ENCODE measurements at regions not wholly inside any gene's neighbourhood (a gene's known extent, or its start where the extent isn't known, plus 50 kb on each side); places are given as distances from the start of the nearest gene placed in this dataset.

- POLR2A ChIA-PET (ENCODE audit: unreplicated experiment) = no interaction called here
These were observed 123.5 kb upstream of the EGR2 start for GRCh38 chr10:62939698-62940097.

More at GRCh38 chr10:62939698-62940097, 123.5 kb upstream of the EGR2 start:
- H2BK5ac ChIP-seq (ENCODE audit: low read depth, low read length, poor library complexity, severe bottlenecking) = no peak overlapping the region
- H3K4me1 ChIP-seq (ENCODE audit: control insufficient read depth, insufficient read depth, low read length) = no peaks in the 10 kb centered on the region
- no peak overlapping the region for H4K5ac ChIP-seq (ENCODE audit: low read depth, low read length)
- H2AK9ac ChIP-seq (replicated peaks; ENCODE audit: low read depth, low read length, poor library complexity) = no peak overlapping the region
- intact Hi-C loops (cut with micrococcal nuclease) (no loop called here), in situ Hi-C loops (cut with MboI; ENCODE audit: low sequenced_read_pairs) (no loop called here), dilution Hi-C loops (cut with HindIII; ENCODE audit: low sequenced_read_pairs, unreplicated experiment) (no loop called here)
- H2AK5ac ChIP-seq (ENCODE audit: low read depth, low read length) = no peak overlapping the region
- no peak overlapping the region for H3K23ac ChIP-seq (ENCODE audit: low read depth, low read length)
- H4K8ac ChIP-seq (ENCODE audit: low read depth in 2 of 2, low read length in 2 of 2) = no peak overlapping the region
- CTCF ChIA-PET = no interaction called here
- H2AFZ ChIP-seq (replicated peaks; ENCODE audit: low read length, poor library complexity) = no peak overlapping the region
- ATAC-seq (ENCODE audit: low read depth) (no peak), DNase-seq (no peak)
- H4K91ac ChIP-seq (ENCODE audit: insufficient read depth, low read depth, low read length) = no peak overlapping the region
- no peak overlapping the region for H2BK20ac ChIP-seq (ENCODE audit: low read depth, low read length)
- H3K18ac ChIP-seq (ENCODE audit: low read depth, low read length) = no peak overlapping the region
- no peaks in the 10 kb centered on the region for H3K36me3 ChIP-seq (ENCODE audit: control insufficient read depth, insufficient read depth, low read length)
- no peak overlapping the region for H3K56ac ChIP-seq (ENCODE audit: extremely low read depth, insufficient read depth, low read length)
- H2BK120ac ChIP-seq (ENCODE audit: low read depth, low read length) = no peak overlapping the region
- no peak overlapping the region for H3K9ac ChIP-seq (ENCODE audit: low read depth, low read length)
- no peak for TF ChIP-seq MAZ (IDR thresholded peaks at IDR 0.05; ENCODE audit: borderline replicate concordance, low read depth, low read length)
- TF ChIP-seq MAFK (IDR thresholded peaks at IDR 0.05; ENCODE audit: low read depth, low read length) = no peak
- TF ChIP-seq BHLHE40 (IDR thresholded peaks at IDR 0.05; ENCODE audit: low read depth, low read length) = no peak
- TF ChIP-seq CEBPB (IDR thresholded peaks at IDR 0.05; ENCODE audit: low read depth, low read length) = no peak
- no peak for TF ChIP-seq ELK1 (IDR thresholded peaks at IDR 0.05; ENCODE audit: borderline replicate concordance, low read depth, low read length)
- no peak for TF ChIP-seq MXI1 (IDR thresholded peaks at IDR 0.05; ENCODE audit: borderline replicate concordance, low read depth, low read length)
- no peak for TF ChIP-seq NFE2L2 (IDR thresholded peaks at IDR 0.05; ENCODE audit: low read depth, low read length)
- no peak for TF ChIP-seq RAD21 (IDR thresholded peaks at IDR 0.05; ENCODE audit: low read length)
- TF ChIP-seq RCOR1 (IDR thresholded peaks at IDR 0.05; ENCODE audit: insufficient replicate concordance, low read length) = no peak
- TF ChIP-seq USF2 (IDR thresholded peaks at IDR 0.05; ENCODE audit: low read depth, low read length) = no peak
- TF ChIP-seq CHD1 (IDR thresholded peaks at IDR 0.05; ENCODE audit: low read depth, low read length) = no peak
- TF ChIP-seq SMC3 (IDR thresholded peaks at IDR 0.05; ENCODE audit: low read depth, low read length) = no peak
- no peak for TF ChIP-seq RFX5 (IDR thresholded peaks at IDR 0.05; ENCODE audit: low read depth, low read length)
- no peak for TF ChIP-seq CTCF (conservative IDR thresholded peaks at IDR 0.05; ENCODE audit: low read depth, low read length)
- no peak for TF ChIP-seq POLR2A (IDR thresholded peaks at IDR 0.05; ENCODE audit: low read depth, low read length)
- TF ChIP-seq FOS (IDR thresholded peaks at IDR 0.05; ENCODE audit: low read depth, low read length) = no peak
- peaks cover 2% of the 10 kb centered on the region for H3K27me3 ChIP-seq (ENCODE audit: control insufficient read depth, insufficient read depth, low read length)
- H3K4me2 ChIP-seq (ENCODE audit: low read depth, low read length) = no peak overlapping the region
- no peak overlapping the region for H3K4me3 ChIP-seq (ENCODE audit: insufficient read depth, low read depth, low read length)
- H3K9me1 ChIP-seq (ENCODE audit: insufficient read depth, low read length) = no peaks in the 10 kb centered on the region
- H2BK15ac ChIP-seq (ENCODE audit: low read depth, low read length) = no peak overlapping the region
- H3K4ac ChIP-seq (ENCODE audit: low read depth, low read length) = no peak overlapping the region
- no TSS peak for BruUV-seq (replicated peaks)
- no CpG with 5 or more reads among the region's 2 CpGs for WGBS, 2 experiments (ENCODE audit: extremely low coverage in 2 of 2, insufficient read length in 1 of 2)
- H3K9me3 ChIP-seq (ENCODE audit: control insufficient read depth, insufficient read depth, low read length) = no peaks in the 10 kb centered on the region
- H3K14ac ChIP-seq (replicated peaks; ENCODE audit: low read depth, low read length) = no peak overlapping the region
- no peaks in the 10 kb centered on the region for H3K79me1 ChIP-seq (ENCODE audit: low read depth in 1 of 2, low read length in 2 of 2)
- no peaks in the 10 kb centered on the region for H4K20me1 ChIP-seq (ENCODE audit: insufficient read depth, low read length)
- H3K27ac ChIP-seq (ENCODE audit: insufficient read depth, low read length) = no peak overlapping the region

Measured in IMR-90 (cell line).